A549 (cell line): ENCODE measurements at regions not wholly inside any gene's neighbourhood (a gene's known extent, or its start where the extent isn't known, plus 50 kb on each side); places are given as distances from the start of the nearest gene placed in this dataset.

Source experiments
- ATAC-seq, 2 experiments: fragments of 200-7000 bp in 1 of 2; fragments of >200 bp in 1 of 2; cut with Nextera tagmentation in 1 of 2; cut with Tn5 transposase in 1 of 2; 3 replicates each; pipeline versions ENCODE4 v1.8.0 to v1.9.1; 2018 to 2020; ENCODE audit warnings: mild to moderate bottlenecking in 1 of 2, moderate library complexity in 1 of 2
- CTCF ChIA-PET: fragments of 300-600 bp; sonication (Branson Sonifier 250); formaldehyde crosslinking; extraction: SDS; loops from one replicate; lab custom pipeline; 2021; ENCODE audit warnings: antibody characterized with exemption, inconsistent platforms; lab: Yijun Ruan, JAX
- POLR2A ChIA-PET: fragments of 350-600 bp; formaldehyde crosslinking; extraction: SDS; loops from one replicate; lab custom pipeline; 2021; ENCODE audit warnings: antibody characterized with exemption, inconsistent platforms; lab: Yijun Ruan, JAX
- DNase-seq, 2 experiments: peaks; one replicate each; pipeline versions ENCODE4 v3.0.0 to v3.0.0-alpha.2; 2011 to 2016; ENCODE audit warnings: low read depth in 1 of 2, low spot score in 1 of 2
- FAIRE-seq: peaks from 2 replicates; lab custom pipeline; 2011; peaks lifted over from hg19 to GRCh38; lab: Jason Lieb, UNC
- H3K27ac ChIP-seq, 2 experiments: fragments of >200 bp; sonication (Bioruptor Twin); formaldehyde crosslinking; 3 replicates each; pipeline ENCODE4 v1.5.1; 2016 to 2017
- H3K4me1 ChIP-seq: fragments of >200 bp; sonication (Bioruptor Twin); formaldehyde crosslinking; 3 replicates; pipeline ENCODE4 v1.6.1; 2016
- H3K4me2 ChIP-seq: fragments of >200 bp; sonication (Bioruptor Twin); formaldehyde crosslinking; 3 replicates; pipeline ENCODE4 v1.6.1; 2016
- H3K4me3 ChIP-seq: fragments of >200 bp; sonication (Bioruptor Twin); formaldehyde crosslinking; 3 replicates; pipeline ENCODE4 v1.5.1; 2016
- H3K9me3 ChIP-seq: fragments of >200 bp; sonication (Bioruptor Twin); formaldehyde crosslinking; 3 replicates; pipeline ENCODE4 v1.6.1; 2016
- CBX2 ChIP-seq: fragments of 200-600 bp; sonication (generic); IDR thresholded peaks from 2 replicates; pipeline ENCODE4 v1.6.1; 2016; ENCODE audit warnings: low read depth, mild to moderate bottlenecking, borderline replicate concordance
- CTCF ChIP-seq: fragments of >200 bp; sonication (Bioruptor Twin); formaldehyde crosslinking; IDR thresholded peaks from 3 replicates; pipeline ENCODE4 v1.5.1; 2016
- ELK1 ChIP-seq: fragments of 150-350 bp; IDR thresholded peaks from 2 replicates; pipeline ENCODE4 v1.6.1; 2014; ENCODE audit warnings: low read depth, mild to moderate bottlenecking, low read length
- ESRRA ChIP-seq: fragments of 150-350 bp; IDR thresholded peaks from 2 replicates; pipeline ENCODE4 v1.6.1; 2014; ENCODE audit warnings: mild to moderate bottlenecking, low read length, borderline replicate concordance
- FOSL2 ChIP-seq, 2 experiments: fragments of 450-650 bp in 1 of 2; fragments of >200 bp in 1 of 2; sonication (Bioruptor Twin) in 1 of 2; formaldehyde crosslinking; IDR thresholded peaks; 2 replicates each; pipeline versions ENCODE4 v1.5.0 to v1.6.1; 2016 to 2020; ENCODE audit warnings: mild to moderate bottlenecking in 1 of 2, moderate library complexity in 1 of 2
- HOXB13 ChIP-seq: fragments of 250-450 bp; sonication (Bioruptor Pico); IDR thresholded peaks from 2 replicates; pipeline ENCODE4 v1.5.0; 2020; ENCODE audit warnings: low read depth, mild to moderate bottlenecking, moderate library complexity
- HOXB5 ChIP-seq: fragments of 250-450 bp; sonication (Bioruptor Pico); IDR thresholded peaks from 2 replicates; pipeline ENCODE4 v1.5.0; 2020; ENCODE audit warnings: mild to moderate bottlenecking, moderate library complexity
- JUNB ChIP-seq: fragments of >200 bp; sonication (Bioruptor Twin); formaldehyde crosslinking; IDR thresholded peaks from 2 replicates; pipeline ENCODE4 v1.6.1; 2016
- KDM1A ChIP-seq: fragments of 200-600 bp; sonication (generic); IDR thresholded peaks from 2 replicates; pipeline ENCODE4 v1.6.1; 2016; ENCODE audit warnings: low read depth, mild to moderate bottlenecking
- KDM5A ChIP-seq: fragments of 200-600 bp; sonication (generic); IDR thresholded peaks from 2 replicates; pipeline ENCODE4 v1.6.1; 2016; ENCODE audit warnings: antibody characterized with exemption, mild to moderate bottlenecking
- MAFK ChIP-seq: fragments of 450-650 bp; IDR thresholded peaks from 2 replicates; pipeline ENCODE4 v1.6.1; 2014; ENCODE audit not compliant: partially characterized antibody
- MAZ ChIP-seq: fragments of 150-350 bp; IDR thresholded peaks from 2 replicates; pipeline ENCODE4 v1.6.1; 2014; ENCODE audit warnings: antibody characterized with exemption, low read depth, low read length, borderline replicate concordance
- MYC ChIP-seq: IDR thresholded peaks from 2 replicates; pipeline ENCODE4 v1.6.1; 2012; ENCODE audit warnings: mild to moderate bottlenecking, inconsistent platforms, low read length, improper control_type of control experiment, borderline replicate concordance
- PHF8 ChIP-seq: fragments of 200-600 bp; sonication (generic); IDR thresholded peaks from 2 replicates; pipeline ENCODE4 v1.6.1; 2016; ENCODE audit warnings: low read depth, mild to moderate bottlenecking, antibody characterized with exemption, moderate library complexity, borderline replicate concordance
- POLR2A ChIP-seq: IDR thresholded peaks from 2 replicates; pipeline ENCODE4 v1.6.1; 2012; ENCODE audit warnings: mild to moderate bottlenecking, low read length
- RARB ChIP-seq: fragments of 250-450 bp; sonication (Bioruptor Pico); IDR thresholded peaks from 2 replicates; pipeline ENCODE4 v1.8.0; 2021; ENCODE audit warnings: mild to moderate bottlenecking, moderate library complexity
- RCOR1 ChIP-seq: fragments of 150-350 bp; IDR thresholded peaks from 2 replicates; pipeline ENCODE4 v1.6.1; 2014; ENCODE audit warnings: antibody characterized with exemption, low read length, low read depth
- REST ChIP-seq: fragments of 200-600 bp; sonication (generic); IDR thresholded peaks from 2 replicates; pipeline ENCODE4 v1.6.1; 2016; ENCODE audit warnings: antibody characterized with exemption, mild to moderate bottlenecking, moderate library complexity
- RFX5 ChIP-seq: fragments of 450-650 bp; IDR thresholded peaks from 2 replicates; pipeline ENCODE4 v1.7.1; 2014; ENCODE audit warnings: antibody characterized with exemption, mild to moderate bottlenecking, moderate library complexity
- RNF2 ChIP-seq: fragments of 200-600 bp; sonication (generic); IDR thresholded peaks from 2 replicates; pipeline ENCODE4 v1.6.1; 2016; ENCODE audit warnings: low read depth, mild to moderate bottlenecking, antibody characterized with exemption, moderate library complexity, borderline replicate concordance
- ZC3H11A ChIP-seq: fragments of 450-650 bp; IDR thresholded peaks from 2 replicates; pipeline ENCODE4 v1.6.1; 2014; ENCODE audit warnings: antibody characterized with exemption, mild to moderate bottlenecking
- ZFP36 ChIP-seq: fragments of 450-650 bp; IDR thresholded peaks from 2 replicates; pipeline ENCODE4 v1.6.1; 2014; ENCODE audit warnings: borderline replicate concordance; ENCODE audit not compliant: partially characterized antibody
- ZNF302 ChIP-seq: fragments of 250-450 bp; sonication (Bioruptor Pico); IDR thresholded peaks from 2 replicates; pipeline ENCODE4 v1.9.0; 2021; ENCODE audit warnings: inconsistent platforms, mild to moderate bottlenecking, moderate library complexity
- ZSCAN20 ChIP-seq: fragments of 250-450 bp; sonication (Bioruptor Pico); IDR thresholded peaks from 2 replicates; pipeline ENCODE4 v1.8.0; 2022; ENCODE audit warnings: mild to moderate bottlenecking, moderate library complexity
- WGBS: methylation state at CpG from one replicate; pipeline ENCODE4 v1.1.6; 2017; ENCODE audit errors: missing lambda C conversion rate; 5-methylcytosine and 5-hydroxymethylcytosine counted together

GRCh38 chrX:16222151-16222550 is 54.9 kb downstream of the MAGEB17 start:
- ChIA-PET CTCF (no interaction called here), POLR2A (no interaction called here)
- Histone ChIP-seq H3K4me3 (no peak overlapping the region), H3K9me3 (no peaks in the 10 kb centered on the region), H3K4me2 (no peak overlapping the region), H3K4me1 (no peaks in the 10 kb centered on the region), H3K27ac (no peak overlapping the region)
- DNase-seq (no peak), FAIRE-seq (no peak), ATAC-seq (no peak)
- TF ChIP-seq FOSL2 (IDR thresholded peaks at IDR 0.05) = no peak
- TF ChIP-seq FOSL2 (CRISPR knock-in tag; IDR thresholded peaks at IDR 0.05) = no peak
- no peak for TF ChIP-seq RNF2
- TF ChIP-seq RARB (CRISPR knock-in tag) = no peak
- no peak for TF ChIP-seq MAZ
- no peak for TF ChIP-seq KDM5A
- TF ChIP-seq CTCF = no peak
- no peak for TF ChIP-seq ELK1
- no peak for TF ChIP-seq MYC
- no peak for TF ChIP-seq RFX5
- TF ChIP-seq ZSCAN20 (CRISPR knock-in tag) = no peak
- no peak for TF ChIP-seq ZNF302
- no peak for TF ChIP-seq KDM1A
- TF ChIP-seq RCOR1 = no peak
- TF ChIP-seq POLR2A = no peak
- TF ChIP-seq MAFK = no peak
- TF ChIP-seq JUNB = no peak
- TF ChIP-seq CBX2 = no peak
- TF ChIP-seq HOXB13 (CRISPR knock-in tag) = no peak
- no peak for TF ChIP-seq REST
- TF ChIP-seq ESRRA = no peak

- Histone ChIP-seq H3K27ac (no peak overlapping the region), H3K9me3 (no peaks in the 10 kb centered on the region), H3K4me1 (no peaks in the 10 kb centered on the region), H3K4me3 (no peak overlapping the region), H3K4me2 (no peak overlapping the region)
- WGBS = 81% methylated on average over 1 of the region's 1 CpG
- no peak for ATAC-seq
- no peak for DNase-seq
- no peak for TF ChIP-seq HOXB5
- TF ChIP-seq PHF8 = no peak
- TF ChIP-seq RARB (CRISPR knock-in tag) = no peak
- TF ChIP-seq KDM5A = no peak
- TF ChIP-seq RCOR1 = no peak
- TF ChIP-seq ZC3H11A = no peak
- peak; percentile 66 for TF ChIP-seq ZFP36
- ChIA-PET POLR2A (no interaction called here), CTCF (no interaction called here)
- no peak for FAIRE-seq
Observed at GRCh38 chrX:16223385-16223784, 56.1 kb downstream of the MAGEB17 start.
